Breast epithelium (tissue), 3 donors: ENCODE measurements at regions not wholly inside any gene's neighbourhood (a gene's known extent, or its start where the extent isn't known, plus 50 kb on each side); places are given as distances from the start of the nearest gene placed in this dataset.

Source experiments
- CTCF ChIP-seq, 3 donors: fragments of 450-650 bp; IDR thresholded peaks; one replicate each; pipeline ENCODE4 v1.5.1; 2016 to 2017; ENCODE audit warnings: antibody characterized with exemption in 3 of 3, mild to moderate bottlenecking in 3 of 3, moderate library complexity in 3 of 3
- POLR2AphosphoS5 ChIP-seq, 3 donors: sonication (generic); formaldehyde crosslinking; IDR thresholded peaks; one replicate each; pipeline ENCODE4 v1.6.1; 2017; ENCODE audit warnings: antibody characterized with exemption in 3 of 3

GRCh38 chr20:39630215-39630908 lies 668.2 kb downstream of the DHX35 start:
- TF ChIP-seq CTCF (IDR thresholded peaks at IDR 0.05) (no peak), POLR2AphosphoS5 (IDR thresholded peaks at IDR 0.05) (no peak)
